Stomach (tissue), 8 donors: ENCODE measurements at regions not wholly inside any gene's neighbourhood (a gene's known extent, or its start where the extent isn't known, plus 50 kb on each side); places are given as distances from the start of the nearest gene placed in this dataset.

Experiments
- DNase-seq, 2 donors: peaks; one replicate each; pipeline versions ENCODE4 v3.0.0 to v3.0.0-alpha.2; 2013 to 2019
- H3K27ac ChIP-seq, 5 donors: fragments of 200-600 bp in 4 of 5; sonication (generic) in 4 of 5; one replicate each; pipeline ENCODE4 v1.5.1; 2013 to 2019; ENCODE audit warnings: mild to moderate bottlenecking in 1 of 5, moderate library complexity in 1 of 5
- H3K27me3 ChIP-seq, 3 donors: fragments of 200-600 bp; sonication (generic); one replicate each; pipeline ENCODE4 v1.5.1; 2017 to 2019; ENCODE audit warnings: mixed run types in 1 of 3
- H3K36me3 ChIP-seq, 4 donors: fragments of 200-600 bp; sonication (generic); 1 replicate in 3 of 4; 2 replicates in 1 of 4; pipeline ENCODE4 v1.5.1; 2016 to 2019
- H3K4me1 ChIP-seq, 4 donors: fragments of 200-600 bp; sonication (generic); one replicate each; pipeline ENCODE4 v1.5.1; 2016 to 2019
- H3K4me3 ChIP-seq, 4 donors: fragments of 200-600 bp; sonication (generic) in 3 of 4; one replicate each; pipeline ENCODE4 v1.5.1; 2016 to 2019; ENCODE audit warnings: mild to moderate bottlenecking in 1 of 4
- H3K9me3 ChIP-seq, 4 donors: fragments of 200-600 bp; sonication (generic); one replicate each; pipeline ENCODE4 v1.5.1; 2016 to 2019
- EP300 ChIP-seq: sonication (generic); formaldehyde crosslinking; IDR thresholded peaks from one replicate; pipeline ENCODE4 v1.6.1; 2017; ENCODE audit warnings: antibody characterized with exemption
- POLR2A ChIP-seq, 4 donors: fragments of 450-650 bp; IDR thresholded peaks; one replicate each; pipeline ENCODE4 v1.6.1; 2016; ENCODE audit warnings: antibody characterized with exemption in 4 of 4, control low read depth in 2 of 4, mild to moderate bottlenecking in 1 of 4, moderate library complexity in 1 of 4
- POLR2AphosphoS5 ChIP-seq, 3 donors: sonication (generic); formaldehyde crosslinking; IDR thresholded peaks; one replicate each; pipeline ENCODE4 v1.6.1; 2016; ENCODE audit warnings: antibody characterized with exemption in 3 of 3
- WGBS, 5 donors: extraction: QIAGEN DNeasy Blood & Tissue Kit in 3 of 5; methylation state at CpG; one replicate each; pipeline versions ENCODE4 v1.1.5 to v1.1.7; 2013 to 2018; 5-methylcytosine and 5-hydroxymethylcytosine counted together
- intact Hi-C: fragments of 100-400 bp; cut with DNase I; formaldehyde crosslinking; loops from one replicate; pipeline ENCODE4 v1.15.1; 2023; ENCODE audit warnings: low total_unique reads
- TF ChIP-seq, protein P1 (sequence below), 7 experiments: fragments of 450-650 bp in 4 of 7; fragments of 200-600 bp in 3 of 7; sonication (generic) in 3 of 7; IDR thresholded peaks; one replicate each; pipeline ENCODE4 v1.5.1; 2016 to 2019; ENCODE audit warnings: antibody characterized with exemption in 7 of 7, control low read depth in 2 of 7, mild to moderate bottlenecking in 1 of 7
- donor health status: healthy with polysubstance abuse.
- donor health status: Bipolar disorder and iron deficiency.
- donor health status: healthy.

DNA sequence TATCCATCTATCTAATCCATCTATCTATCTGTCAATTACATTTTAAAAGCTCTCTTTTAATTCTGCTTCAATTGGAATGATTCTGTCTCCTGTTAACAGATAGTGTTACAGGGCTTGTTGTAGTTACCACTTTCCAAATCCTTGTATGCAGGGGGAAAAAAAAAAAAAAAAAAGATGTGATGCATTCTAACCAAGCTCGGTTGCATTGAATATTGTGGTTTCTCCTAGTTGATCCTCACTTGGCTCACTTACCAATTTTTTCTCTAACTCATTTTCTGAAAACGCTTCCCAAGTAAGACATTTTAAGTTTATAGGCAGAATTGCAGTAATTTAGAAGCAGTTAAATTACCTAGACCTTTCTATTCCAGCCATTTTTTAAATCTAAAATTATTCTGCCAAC lies 327.9 kb upstream of the PITX2 start:
- intact Hi-C loops, result no loop called here
- DNase-seq, result no peak
- 67 to 78% (median 70%) methylated on average over 2 of the region's 2 CpGs for WGBS, 5 donors
- Histone ChIP-seq H3K4me3 (no peak overlapping the region), H3K36me3 (no peaks in the 10 kb centered on the region), H3K4me1 (no peaks in the 10 kb centered on the region), H3K27ac (no peak overlapping the region), H3K27me3 (no peaks in the 10 kb centered on the region), H3K9me3 (no peaks in the 10 kb centered on the region)
- TF ChIP-seq, protein P1, sequence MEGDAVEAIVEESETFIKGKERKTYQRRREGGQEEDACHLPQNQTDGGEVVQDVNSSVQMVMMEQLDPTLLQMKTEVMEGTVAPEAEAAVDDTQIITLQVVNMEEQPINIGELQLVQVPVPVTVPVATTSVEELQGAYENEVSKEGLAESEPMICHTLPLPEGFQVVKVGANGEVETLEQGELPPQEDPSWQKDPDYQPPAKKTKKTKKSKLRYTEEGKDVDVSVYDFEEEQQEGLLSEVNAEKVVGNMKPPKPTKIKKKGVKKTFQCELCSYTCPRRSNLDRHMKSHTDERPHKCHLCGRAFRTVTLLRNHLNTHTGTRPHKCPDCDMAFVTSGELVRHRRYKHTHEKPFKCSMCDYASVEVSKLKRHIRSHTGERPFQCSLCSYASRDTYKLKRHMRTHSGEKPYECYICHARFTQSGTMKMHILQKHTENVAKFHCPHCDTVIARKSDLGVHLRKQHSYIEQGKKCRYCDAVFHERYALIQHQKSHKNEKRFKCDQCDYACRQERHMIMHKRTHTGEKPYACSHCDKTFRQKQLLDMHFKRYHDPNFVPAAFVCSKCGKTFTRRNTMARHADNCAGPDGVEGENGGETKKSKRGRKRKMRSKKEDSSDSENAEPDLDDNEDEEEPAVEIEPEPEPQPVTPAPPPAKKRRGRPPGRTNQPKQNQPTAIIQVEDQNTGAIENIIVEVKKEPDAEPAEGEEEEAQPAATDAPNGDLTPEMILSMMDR (IDR thresholded peaks at IDR 0.05), result no peak
- TF ChIP-seq POLR2AphosphoS5 (IDR thresholded peaks at IDR 0.05) (no peak), EP300 (no peak), POLR2A (IDR thresholded peaks at IDR 0.05) (no peak)

DNA sequence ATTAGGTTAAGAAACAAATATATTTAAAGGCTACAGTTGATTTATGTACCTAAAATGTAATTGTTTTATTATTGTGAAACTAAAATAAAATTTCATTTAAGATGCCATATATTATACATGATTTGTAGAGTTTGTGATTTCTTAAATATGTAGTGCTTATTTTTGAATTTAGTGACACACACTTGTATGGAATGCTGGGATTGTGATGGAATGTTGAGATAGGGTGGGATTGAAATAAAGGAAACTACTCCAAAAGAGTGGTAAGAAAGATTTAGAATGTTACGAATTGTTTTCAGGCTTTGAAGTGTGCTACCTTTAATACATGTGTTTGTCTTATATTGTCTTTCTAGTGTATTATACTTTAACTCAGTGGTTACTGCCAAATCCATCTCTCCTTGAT lies 330.3 kb upstream of the PITX2 start:
- no peak for DNase-seq
- H3K4me3 ChIP-seq, result no peak overlapping the region
- H3K27me3 ChIP-seq, result no peaks in the 10 kb centered on the region
- no peaks in the 10 kb centered on the region for H3K4me1 ChIP-seq
- no peaks in the 10 kb centered on the region for H3K9me3 ChIP-seq
- TF ChIP-seq POLR2AphosphoS5 (IDR thresholded peaks at IDR 0.05) (no peak), POLR2A (IDR thresholded peaks at IDR 0.05) (no peak), EP300 (no peak)
- TF ChIP-seq, protein P1 (IDR thresholded peaks at IDR 0.05), result no peak
- 57 to 86% (median 68%) methylated on average over 1 of the region's 1 CpG for WGBS, 5 donors
- H3K36me3 ChIP-seq, result no peaks in the 10 kb centered on the region
- intact Hi-C loops, result no loop called here
- H3K27ac ChIP-seq, result no peak overlapping the region

- H3K27ac ChIP-seq, result no peak overlapping the region
- no peak for DNase-seq
- H3K4me1 ChIP-seq, result no peaks in the 10 kb centered on the region
- H3K27me3 ChIP-seq, result no peaks in the 10 kb centered on the region
- no peaks in the 10 kb centered on the region for H3K9me3 ChIP-seq
- H3K36me3 ChIP-seq, result no peaks in the 10 kb centered on the region
- TF ChIP-seq, protein P1 (IDR thresholded peaks at IDR 0.05), result no peak
- TF ChIP-seq EP300 (no peak), POLR2AphosphoS5 (IDR thresholded peaks at IDR 0.05) (no peak), POLR2A (IDR thresholded peaks at IDR 0.05) (no peak)
- WGBS, 5 donors, result 16 to 33% (median 25%) methylated on average over 4 of the region's 4 CpGs
- intact Hi-C loops, result no loop called here
- no peak overlapping the region for H3K4me3 ChIP-seq
These were observed 331.0 kb upstream of the PITX2 start for GRCh38 chr4:110953898-110954297.

- Histone ChIP-seq H3K27me3 (no peaks in the 10 kb centered on the region), H3K9me3 (no peaks in the 10 kb centered on the region), H3K4me1 (no peaks in the 10 kb centered on the region), H3K4me3 (no peak overlapping the region), H3K27ac (no peak overlapping the region), H3K36me3 (no peaks in the 10 kb centered on the region)
- WGBS, 5 donors, result 78 to 91% (median 80%) methylated on average over 1 of the region's 1 CpG
- intact Hi-C loops, result no loop called here
- TF ChIP-seq, protein P1 (IDR thresholded peaks at IDR 0.05), result no peak
- TF ChIP-seq POLR2AphosphoS5 (IDR thresholded peaks at IDR 0.05), result no peak
- TF ChIP-seq EP300, result no peak
- no peak for TF ChIP-seq POLR2A (IDR thresholded peaks at IDR 0.05)
- DNase-seq, result no peak
These were observed 332.9 kb upstream of the PITX2 start for GRCh38 chr4:110955748-110956147.
